ENCODE measurements at regions not wholly inside any gene's neighbourhood (a gene's known extent, or its start where the extent isn't known, plus 50 kb on each side); places are given as distances from the start of the nearest gene placed in this dataset.

GRCh38 chr3:66618066-66618465, 117.2 kb upstream of the LRIG1 start:
- no peak overlapping the region for H3K27ac ChIP-seq
- no peak for TF ChIP-seq ZFX (IDR thresholded peaks at IDR 0.05; ENCODE audit: borderline replicate concordance)
- TF ChIP-seq, protein P1, sequence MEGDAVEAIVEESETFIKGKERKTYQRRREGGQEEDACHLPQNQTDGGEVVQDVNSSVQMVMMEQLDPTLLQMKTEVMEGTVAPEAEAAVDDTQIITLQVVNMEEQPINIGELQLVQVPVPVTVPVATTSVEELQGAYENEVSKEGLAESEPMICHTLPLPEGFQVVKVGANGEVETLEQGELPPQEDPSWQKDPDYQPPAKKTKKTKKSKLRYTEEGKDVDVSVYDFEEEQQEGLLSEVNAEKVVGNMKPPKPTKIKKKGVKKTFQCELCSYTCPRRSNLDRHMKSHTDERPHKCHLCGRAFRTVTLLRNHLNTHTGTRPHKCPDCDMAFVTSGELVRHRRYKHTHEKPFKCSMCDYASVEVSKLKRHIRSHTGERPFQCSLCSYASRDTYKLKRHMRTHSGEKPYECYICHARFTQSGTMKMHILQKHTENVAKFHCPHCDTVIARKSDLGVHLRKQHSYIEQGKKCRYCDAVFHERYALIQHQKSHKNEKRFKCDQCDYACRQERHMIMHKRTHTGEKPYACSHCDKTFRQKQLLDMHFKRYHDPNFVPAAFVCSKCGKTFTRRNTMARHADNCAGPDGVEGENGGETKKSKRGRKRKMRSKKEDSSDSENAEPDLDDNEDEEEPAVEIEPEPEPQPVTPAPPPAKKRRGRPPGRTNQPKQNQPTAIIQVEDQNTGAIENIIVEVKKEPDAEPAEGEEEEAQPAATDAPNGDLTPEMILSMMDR (IDR thresholded peaks at IDR 0.05): no peak

GRCh38 chr3:66620296-66620695, 119.5 kb upstream of the LRIG1 start:
- H3K27ac ChIP-seq: no peak overlapping the region
- TF ChIP-seq, protein P1 (IDR thresholded peaks at IDR 0.05): no peak
- no peak for TF ChIP-seq ZFX (IDR thresholded peaks at IDR 0.05; ENCODE audit: borderline replicate concordance)

- TF ChIP-seq, protein P1 (IDR thresholded peaks at IDR 0.05): no peak
- TF ChIP-seq ZFX (IDR thresholded peaks at IDR 0.05; ENCODE audit: borderline replicate concordance): no peak
- H3K27ac ChIP-seq: no peak overlapping the region
Observed at GRCh38 chr3:66622756-66623457, 122.1 kb upstream of the LRIG1 start.

DNA sequence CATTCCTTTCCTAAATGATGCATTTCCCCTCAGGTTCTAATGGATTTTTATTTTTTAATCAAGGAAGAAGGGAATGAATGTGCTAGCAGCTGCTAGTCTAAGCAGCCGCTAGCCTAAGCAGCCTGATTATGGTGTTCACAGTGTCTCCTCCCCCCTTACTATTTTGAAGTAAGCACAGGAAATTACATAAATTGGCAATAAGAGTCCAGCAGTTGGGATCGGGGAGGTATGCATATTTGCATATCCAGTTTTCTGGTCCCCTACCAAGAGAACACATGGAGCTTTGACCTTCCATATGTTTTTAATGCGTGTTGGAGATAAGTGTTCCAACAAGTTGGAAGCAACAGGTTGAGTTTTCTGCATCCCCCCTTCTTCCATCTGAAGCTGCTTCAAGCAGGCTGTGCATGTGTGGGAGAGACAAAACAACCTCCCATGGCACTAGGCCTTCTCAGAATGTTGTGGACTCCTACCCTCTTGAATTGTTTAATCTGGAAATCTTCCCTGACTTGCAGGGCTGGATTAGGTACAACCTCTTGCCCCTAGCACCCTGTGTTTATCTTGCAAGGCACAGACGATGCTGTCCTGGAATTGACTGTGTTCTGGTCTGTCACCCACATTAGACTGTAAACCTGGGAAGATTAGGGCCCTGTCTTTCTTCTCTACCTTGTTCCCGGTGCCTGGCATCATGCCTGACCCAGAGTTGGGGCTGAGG, 124.8 kb upstream of the LRIG1 start:
- TF ChIP-seq, protein P1 (IDR thresholded peaks at IDR 0.05): no peak
- TF ChIP-seq ZFX (IDR thresholded peaks at IDR 0.05; ENCODE audit: borderline replicate concordance): no peak
- H3K27ac ChIP-seq: no peak overlapping the region

DNA sequence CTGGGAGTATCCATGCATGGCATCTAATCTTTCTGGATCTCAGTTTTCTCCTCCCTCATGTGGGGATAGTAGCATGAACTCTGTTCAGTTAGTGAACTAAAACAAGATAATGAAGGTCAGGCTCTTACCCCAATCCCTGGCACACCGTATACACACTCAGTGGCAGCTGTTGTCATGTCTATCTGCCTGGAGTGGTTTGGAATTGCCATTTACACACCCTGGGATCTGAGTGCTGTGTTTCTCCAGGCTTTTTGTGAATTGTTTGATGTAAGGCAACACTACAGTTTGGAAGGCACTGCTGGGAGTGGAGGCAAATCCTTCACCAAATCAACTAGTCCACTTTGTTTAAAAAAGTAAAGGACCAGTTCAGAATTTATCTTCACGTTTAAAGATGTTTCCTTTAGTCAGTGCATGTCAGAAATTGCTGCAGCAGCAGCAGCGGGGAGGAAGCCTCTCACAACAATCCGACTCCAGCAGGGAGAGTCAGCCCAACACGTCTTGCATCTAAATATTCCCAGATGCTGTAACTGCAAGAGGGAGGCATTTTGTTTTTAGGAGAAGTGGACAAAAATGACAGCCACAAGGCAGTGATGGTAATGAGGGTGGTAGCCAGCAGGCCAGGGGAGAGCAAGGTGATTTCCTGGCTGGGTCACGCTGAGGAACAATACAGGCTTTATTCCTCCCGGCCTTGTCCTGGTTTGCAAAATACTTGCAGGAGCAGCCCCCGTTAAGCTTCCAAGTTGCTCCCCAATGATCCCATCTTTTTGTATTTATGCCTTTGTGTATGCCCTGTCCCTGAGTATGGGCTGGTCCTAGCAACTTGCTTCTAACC, 128.5 kb upstream of the LRIG1 start:
- no peak overlapping the region for H3K27ac ChIP-seq
- TF ChIP-seq, protein P1 (IDR thresholded peaks at IDR 0.05): no peak
- no peak for TF ChIP-seq ZFX (IDR thresholded peaks at IDR 0.05; ENCODE audit: borderline replicate concordance)

DNA sequence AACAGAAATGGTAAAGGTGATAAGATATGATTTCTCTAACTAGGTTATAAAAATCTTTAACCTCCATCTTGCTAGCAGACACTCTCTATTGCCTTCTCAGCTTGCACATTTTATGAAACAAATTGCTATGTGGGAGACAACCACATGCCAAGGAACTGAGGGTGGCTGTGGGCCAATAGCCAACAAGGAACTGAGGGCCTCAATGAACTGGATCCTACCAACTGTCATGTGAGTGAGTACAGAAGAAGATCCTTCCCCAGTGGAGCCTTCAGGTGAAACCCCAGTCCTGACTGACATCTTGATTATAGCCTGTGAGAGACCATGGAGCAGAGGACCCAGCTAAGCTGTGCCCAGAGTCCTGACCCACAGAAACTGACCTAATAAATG, 129.2 kb upstream of the LRIG1 start:
- TF ChIP-seq, protein P1 (IDR thresholded peaks at IDR 0.05): no peak
- no peak for TF ChIP-seq ZFX (IDR thresholded peaks at IDR 0.05; ENCODE audit: borderline replicate concordance)

More for the DNA sequence above, 129.2 kb upstream of the LRIG1 start:
- H3K27ac ChIP-seq: no peak overlapping the region
